ENCODE measurements at regions not wholly inside any gene's neighbourhood (a gene's known extent, or its start where the extent isn't known, plus 50 kb on each side); places are given as distances from the start of the nearest gene placed in this dataset.
"Not testable (repeated sequence)": the region's sequence is repeated elsewhere in the genome, so short reads cannot be mapped to it uniquely, and the experiment has no call there.

DNA sequence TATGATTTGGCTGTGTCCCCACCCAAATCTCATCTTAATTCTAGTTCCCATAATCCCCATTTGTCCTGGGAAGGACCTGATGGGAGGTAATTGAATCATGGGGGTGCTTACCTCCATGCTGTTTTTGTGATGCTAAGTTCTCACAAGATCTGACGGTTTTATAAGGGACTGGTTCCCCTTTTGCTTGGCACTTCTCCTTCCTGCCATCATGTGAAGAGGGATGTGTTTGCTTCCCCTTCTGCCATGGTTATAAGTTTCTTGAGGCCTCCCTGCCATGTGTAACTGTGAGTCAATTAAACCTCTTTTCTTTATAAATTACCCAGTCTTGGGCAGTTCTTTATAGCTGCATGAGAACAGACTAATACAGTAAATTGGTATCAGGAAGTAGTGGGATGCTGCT, 114.1 kb downstream of the ZNF648 start:
- no peak for DNase-seq

DNA sequence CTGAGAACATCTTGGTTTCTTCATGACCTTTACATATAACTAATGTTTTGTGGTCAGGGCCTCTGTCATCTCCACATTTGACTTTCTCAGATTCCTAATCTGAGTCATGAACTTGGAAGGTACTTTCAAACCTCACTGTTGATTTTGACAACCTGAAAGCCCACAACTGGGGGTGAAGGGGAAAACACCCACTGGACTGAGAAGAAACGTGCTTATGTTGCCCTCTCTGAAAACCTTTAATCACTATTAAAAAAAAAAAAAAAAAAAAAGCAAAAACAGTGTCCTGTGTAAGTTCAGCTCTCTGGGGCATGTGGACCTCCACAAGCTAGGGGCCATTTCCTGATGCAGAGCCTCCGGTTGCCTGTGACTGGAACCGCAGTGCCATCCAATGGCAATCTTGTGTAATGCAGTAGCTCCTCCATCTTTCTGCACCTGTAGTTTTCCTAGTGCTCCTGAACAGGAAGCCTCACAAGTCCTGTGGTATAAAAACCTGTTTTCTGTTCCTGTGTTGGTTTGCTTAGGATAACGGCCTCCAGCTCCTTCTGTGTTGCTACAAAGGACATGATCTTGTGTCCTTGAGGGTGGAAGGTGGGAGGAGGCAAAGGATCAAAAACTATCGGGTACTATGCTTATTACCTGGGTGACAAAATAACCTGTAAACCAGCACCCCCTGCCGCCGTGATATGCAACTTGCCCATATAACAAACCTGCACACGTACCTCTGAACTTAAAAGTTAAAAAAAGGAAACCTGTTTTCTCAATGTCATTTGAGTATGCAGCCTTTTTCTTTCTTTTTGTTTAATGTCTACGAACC, 124.5 kb downstream of the ZNF648 start:
- peak; percentile 13 for DNase-seq

GRCh38 chr1:181936269-181936668, 125.2 kb downstream of the ZNF648 start:
- no peak for DNase-seq

DNA sequence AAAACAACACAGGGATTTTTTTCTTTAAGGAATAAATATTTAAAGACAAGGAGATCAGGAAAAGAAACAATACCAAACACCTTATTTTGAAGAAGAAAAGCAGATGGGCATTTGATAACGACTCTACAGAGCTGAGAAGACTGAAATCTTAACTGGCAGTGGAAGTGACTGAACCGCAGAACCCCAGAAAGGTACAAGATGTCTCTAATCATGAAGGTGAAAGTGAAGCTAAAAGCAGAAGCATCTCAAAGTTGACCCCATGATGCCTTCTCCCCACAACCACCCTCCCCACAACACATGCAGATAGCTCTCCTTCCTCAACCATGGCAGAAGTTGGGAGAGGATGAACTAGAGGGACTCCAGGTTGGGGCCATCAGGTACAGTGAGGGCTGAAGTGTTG, 129.6 kb downstream of the ZNF648 start:
- DNase-seq = no peak

GRCh38 chr1:181930187-181930586, 131.3 kb downstream of the ZNF648 start:
- no peak for DNase-seq

DNA sequence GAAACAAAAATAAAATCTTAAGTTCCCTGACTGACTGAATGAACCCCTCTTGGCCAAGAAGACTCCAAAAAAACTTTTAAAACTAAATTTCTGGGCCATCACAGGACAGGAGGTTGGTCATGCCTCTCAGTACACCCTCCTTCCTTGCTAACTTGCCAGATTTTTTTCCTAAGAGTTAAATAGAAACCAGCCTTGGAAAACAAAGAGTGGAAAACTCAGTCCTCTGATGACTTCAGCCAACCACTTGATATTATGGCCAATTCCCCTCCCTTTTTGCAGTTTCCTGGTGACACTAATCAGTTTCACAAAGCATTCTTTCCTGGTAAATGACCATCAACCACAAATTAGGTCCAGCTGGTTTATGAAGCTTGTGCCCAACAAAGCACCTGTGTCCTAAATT, 134.8 kb downstream of the ZNF648 start:
- no peak for DNase-seq

DNA sequence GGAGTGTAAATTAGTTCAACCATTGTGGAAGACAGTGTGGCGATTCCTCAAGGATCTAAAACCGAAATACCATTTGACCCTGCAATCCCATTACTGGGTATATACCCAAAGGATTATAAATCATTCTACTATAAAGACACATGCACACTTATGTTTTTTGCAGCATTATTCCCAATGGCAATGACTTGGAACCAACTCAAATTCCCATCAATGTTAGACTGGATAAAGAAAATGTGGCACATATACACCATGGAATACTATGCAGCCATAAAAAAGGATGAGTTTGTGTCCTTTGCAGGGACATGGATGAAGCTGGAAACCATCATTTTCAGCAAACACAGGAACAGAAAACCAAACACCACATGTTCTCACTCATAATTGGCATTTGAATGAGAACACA, 137.5 kb downstream of the ZNF648 start:
- DNase-seq = not testable (repeated sequence)

DNA sequence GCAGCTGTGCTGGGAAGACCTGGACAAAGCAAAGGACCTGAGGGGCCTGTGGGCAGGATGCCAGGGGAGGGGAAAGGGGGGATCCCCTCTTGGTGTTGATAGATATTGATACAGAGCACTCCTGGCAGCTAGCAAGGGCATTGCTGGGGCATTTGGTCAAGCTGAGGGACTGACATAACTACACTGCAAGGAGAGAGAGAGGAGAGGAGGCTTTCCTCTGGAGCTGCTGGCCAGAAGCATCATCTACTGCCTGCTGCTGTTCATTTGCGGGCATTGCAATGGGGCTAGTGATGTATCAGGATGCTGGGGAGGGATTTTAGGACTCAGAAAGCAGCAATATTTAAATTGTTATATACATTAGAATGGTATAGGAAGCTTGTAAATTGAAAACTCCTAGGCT, 142.0 kb downstream of the ZNF648 start:
- no peak for DNase-seq

DNA sequence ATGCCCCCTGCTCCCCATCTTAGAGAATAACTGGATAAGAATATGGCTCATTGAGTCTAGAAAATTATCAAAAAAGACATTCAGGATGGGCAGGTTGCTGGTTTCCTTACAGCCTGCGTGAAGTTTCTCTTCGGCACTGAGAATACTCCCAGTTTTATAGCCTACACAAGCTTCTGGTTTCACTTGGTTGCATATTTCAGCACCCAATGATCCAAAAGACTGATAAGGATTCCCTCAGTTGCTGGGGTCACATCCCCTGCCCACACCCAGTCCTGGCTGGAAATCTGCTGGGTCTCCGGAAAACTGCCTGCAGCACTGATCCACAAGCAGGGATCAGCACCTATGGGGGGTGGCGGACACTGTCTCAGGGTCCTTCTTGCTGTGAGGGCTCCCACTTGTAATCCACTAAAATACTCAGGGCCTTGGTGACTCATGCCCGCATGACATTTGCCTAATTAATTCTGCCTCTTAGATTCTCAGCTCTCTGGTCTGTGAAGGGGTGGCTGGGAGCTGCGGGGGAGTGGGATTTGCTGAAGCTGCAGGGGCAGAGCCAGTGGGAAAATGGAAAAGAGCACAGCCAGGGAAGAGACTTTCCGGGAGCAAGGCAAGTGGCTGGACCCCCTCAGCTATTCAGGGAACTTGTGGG, 142.5 kb downstream of the ZNF648 start:
- DNase-seq = no peak

GRCh38 chr1:181911715-181912114, 149.8 kb downstream of the ZNF648 start:
- DNase-seq = no peak

DNA sequence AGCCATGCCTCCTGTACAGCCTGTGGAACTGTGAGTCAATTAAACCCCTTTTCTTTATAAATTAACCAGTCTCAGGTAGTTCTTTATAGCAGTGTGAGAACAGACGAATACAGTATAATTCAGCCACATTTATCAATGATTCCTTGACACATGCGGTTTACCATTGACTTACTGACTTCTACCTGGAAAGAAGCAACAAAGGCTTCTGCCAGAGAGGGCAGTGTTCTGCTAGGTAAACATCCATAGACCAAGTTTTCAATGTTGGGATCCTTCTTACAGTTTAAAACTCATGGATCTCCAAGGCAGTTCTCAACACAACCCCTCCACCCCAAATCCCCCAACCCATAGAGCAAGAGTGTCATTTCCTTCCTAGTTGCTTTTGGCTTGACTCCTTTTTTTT, 150.6 kb downstream of the ZNF648 start:
- DNase-seq = no peak

DNA sequence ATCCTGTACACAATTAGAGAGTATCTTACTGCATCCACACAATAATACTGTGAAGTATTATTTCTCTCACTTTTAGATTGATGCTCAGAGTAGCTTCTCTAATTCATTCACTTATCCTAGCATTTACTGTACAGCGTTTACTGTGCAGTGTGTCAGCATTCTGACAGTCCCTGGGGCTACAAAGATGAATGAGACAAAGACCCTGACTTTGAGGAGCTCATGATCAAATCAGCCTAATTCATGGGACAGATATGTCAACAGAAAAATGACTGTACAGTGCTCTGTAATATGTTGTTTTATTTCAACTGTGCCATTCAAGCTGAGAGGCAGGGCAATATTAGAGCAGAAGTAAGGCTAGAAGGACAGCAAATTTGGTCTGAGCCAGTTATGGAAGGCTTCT, 152.5 kb downstream of the ZNF648 start:
- DNase-seq = no peak

DNA sequence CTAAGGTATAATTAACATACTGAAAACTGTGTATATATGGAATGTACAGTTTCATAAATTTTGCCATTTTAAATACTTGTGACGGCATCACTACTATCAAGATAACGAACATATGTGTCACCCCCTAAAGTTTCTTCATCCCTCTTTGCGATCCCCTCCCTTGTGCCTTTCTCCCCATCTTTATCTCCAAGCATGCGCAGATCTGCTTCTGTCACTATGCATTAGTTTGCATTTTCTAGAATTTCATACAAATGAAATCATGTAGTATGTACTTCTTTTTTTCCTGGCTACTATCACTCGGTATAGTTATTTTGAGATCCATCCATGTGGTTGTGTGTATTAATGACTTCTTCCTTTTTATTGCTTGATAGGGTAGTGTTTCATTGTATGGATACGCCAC, 154.9 kb downstream of the ZNF648 start:
- DNase-seq = no peak

DNA sequence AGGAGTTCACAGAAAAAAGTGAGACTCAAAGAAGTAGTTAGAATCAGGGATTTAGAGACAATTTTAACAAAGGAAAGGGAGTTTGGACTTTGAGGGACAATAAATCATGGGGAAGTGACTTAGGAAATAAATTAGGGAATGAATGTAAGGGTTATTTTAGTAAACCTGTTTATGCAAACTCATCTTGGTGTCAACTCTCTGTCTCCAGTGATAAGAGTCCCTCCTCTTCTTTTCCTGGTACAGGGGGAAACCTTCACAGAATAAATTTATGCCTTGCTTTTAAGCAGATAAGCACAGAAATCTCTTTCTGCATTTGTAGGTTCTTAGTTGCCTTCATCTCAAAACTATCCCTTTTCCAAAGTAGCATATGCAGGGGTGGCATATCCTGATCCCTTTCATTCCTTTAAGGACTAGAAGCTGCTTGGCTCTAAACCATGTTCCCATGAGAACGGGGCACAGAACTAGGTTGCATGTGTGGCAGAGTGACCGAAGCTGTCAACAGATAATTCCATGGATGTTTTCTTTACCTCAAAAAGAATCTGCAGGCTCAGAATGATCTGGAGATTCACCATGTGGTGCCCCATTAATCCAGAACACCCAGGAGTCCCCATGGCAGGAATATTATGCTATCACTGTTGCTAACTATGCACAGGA, 155.4 kb downstream of the ZNF648 start:
- no peak for DNase-seq

DNA sequence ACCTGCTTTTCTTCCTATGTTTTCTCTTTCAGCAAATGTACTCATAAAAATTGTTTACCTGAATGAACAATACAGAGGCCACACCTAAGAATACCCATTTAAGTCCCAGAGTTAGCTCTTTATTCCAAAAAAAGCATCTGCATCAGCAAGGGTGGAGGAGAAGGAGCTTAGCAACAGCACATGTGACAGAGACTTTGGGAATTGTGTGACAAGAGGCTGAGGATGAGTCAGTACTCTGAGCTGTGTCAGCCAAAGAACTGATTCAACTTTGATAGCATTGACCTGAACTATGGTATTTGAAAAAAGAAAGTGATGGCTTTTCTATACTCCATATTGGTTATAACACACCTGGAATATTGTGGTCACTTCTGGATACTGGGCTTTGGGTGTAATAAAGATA, 162.7 kb downstream of the ZNF648 start:
- DNase-seq = no peak

DNA sequence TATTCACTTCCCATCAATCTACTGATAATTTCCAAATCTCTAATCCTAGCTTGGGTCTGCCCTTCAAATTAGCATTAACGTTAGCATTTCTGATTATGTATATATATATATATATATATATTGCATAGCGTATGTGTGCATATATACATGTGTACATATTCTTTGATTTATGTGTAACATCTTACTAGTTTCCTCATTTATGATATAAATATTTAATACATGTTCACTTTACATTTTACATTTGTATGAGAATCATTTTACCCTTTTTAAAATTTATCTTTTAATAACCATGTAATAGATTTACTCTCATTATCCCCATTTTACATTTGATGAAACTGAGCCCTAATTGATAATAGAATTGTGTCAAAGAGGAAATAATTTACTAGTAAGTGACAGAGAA, 164.7 kb downstream of the ZNF648 start:
- no peak for DNase-seq

GRCh38 chr1:181894439-181894859, 167.1 kb downstream of the ZNF648 start:
- DNase-seq = no peak

DNA sequence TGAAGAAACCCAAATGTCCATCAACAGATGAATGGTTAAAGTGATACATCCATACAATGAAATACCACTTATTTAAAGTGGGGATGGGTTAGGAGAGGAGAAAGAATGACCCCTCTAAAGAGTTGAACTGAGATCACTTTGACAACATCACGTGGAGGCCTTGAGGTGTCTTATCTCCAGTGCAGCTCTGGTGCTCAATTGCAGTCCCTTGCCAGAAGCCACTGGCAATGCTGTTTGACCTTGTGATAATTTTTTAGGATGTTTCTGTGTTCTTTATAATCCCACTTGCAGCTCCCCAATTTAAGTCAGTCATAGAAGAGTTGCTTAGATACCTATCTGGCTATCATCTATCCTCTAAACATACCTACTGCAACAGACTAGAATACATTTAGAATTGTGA, 167.6 kb downstream of the ZNF648 start:
- no peak for DNase-seq

DNA sequence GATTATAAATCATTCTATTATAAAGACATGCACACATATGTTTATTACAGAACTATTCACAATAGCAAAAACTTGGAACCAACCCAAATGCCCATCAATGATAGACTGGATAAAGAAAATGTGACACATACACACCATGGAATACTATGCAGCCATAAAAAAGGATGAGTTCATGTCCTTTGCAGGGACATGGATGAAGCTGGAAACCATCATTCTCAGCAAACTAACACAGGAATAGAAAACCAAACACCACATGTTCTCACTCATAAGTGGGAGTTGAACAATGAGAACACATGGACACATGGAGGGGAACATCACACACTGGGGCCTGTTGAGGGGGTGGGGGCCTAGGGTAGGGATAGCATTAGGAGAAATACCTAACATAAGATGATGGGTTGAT, 168.4 kb downstream of the ZNF648 start:
- DNase-seq = not testable (repeated sequence)

DNA sequence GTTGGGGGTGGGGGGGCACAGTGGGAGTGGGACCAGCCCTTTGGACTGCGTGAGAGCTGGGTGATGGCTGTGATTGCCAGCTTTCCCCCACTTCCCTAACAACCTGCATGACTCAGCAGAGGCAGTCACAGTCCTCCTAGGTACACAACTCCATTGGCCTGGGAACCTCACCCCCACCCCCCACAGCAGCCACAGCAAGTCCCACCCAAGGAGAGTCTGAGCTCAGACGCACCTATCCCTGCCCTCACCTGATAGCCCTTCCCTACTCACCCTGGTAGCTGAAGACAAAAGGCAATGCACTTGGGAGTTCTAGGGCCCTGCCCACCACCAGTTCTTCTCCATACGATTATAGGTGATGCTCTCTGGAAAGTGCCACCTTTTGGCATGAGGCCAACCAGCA, 188.9 kb downstream of the ZNF648 start:
- no peak for DNase-seq

GRCh38 chr1:181863736-181864135, 197.8 kb downstream of the ZNF648 start:
- DNase-seq = no peak

DNA sequence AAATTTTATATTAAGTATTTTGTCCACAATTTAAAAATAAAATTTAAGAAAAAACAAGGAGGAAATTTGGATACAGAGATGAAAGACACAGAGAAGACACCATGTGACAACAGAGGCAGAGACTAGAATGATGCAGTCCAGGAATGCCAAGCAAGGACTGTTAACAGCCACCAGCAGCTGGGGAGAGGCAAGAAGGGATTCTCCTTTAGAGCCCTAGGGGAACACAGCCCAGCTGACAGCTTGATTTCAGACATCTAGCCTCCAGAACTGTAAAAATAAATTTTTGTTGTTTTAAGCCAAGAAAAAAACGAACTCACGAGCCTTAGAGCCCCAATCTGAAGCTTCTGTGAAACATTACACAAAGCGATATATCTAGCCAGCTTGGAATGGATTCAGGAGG, 198.5 kb downstream of the ZNF648 start:
- DNase-seq = no peak

DNA sequence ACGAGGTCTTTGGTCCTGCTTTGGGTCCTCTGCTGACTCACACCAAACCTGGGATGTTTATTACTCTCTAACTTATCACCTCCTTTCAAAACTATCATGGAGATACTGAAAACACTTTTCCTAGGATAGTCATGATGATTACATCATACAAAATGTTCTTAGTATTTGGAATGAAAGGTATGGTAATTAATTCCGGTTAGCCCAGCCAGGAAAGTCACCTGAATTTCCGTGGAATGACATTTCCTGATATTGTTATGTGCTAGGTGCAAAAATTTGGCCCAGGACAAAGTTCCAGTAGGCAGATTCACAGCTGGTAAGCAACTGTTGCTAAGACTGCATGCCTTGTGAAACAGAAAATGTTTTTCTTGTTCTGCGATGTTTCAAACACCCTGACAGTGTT, 203.4 kb downstream of the ZNF648 start:
- no peak for DNase-seq
